GM23338 (cell line): ENCODE measurements at regions not wholly inside any gene's neighbourhood (a gene's known extent, or its start where the extent isn't known, plus 50 kb on each side); places are given as distances from the start of the nearest gene placed in this dataset.

Experiments used
- ATAC-seq: fragments of 200-7000 bp; cut with Tn5 transposase; 3 replicates; pipeline ENCODE4 v1.9.1; 2020
- DNase-seq: peaks from one replicate; pipeline ENCODE4 v3.0.0-alpha.2; 2015; ENCODE audit warnings: low spot score
- H2AFZ ChIP-seq: fragments of 200-600 bp; sonication (generic); 2 replicates; pipeline ENCODE4 v1.8.0; 2016; ENCODE audit warnings: antibody characterized with exemption, mild to moderate bottlenecking, moderate library complexity
- H3F3A ChIP-seq: fragments of 200-600 bp; sonication (generic); replicated peaks from 2 replicates; pipeline ENCODE4 v1.8.0; 2017; ENCODE audit warnings: antibody characterized with exemption, mixed run types, low read depth
- H3K27ac ChIP-seq: fragments of 200-600 bp; sonication (generic); 2 replicates; pipeline ENCODE4 v1.6.1; 2016; ENCODE audit warnings: low read depth
- H3K27me3 ChIP-seq: fragments of 200-600 bp; sonication (generic); 2 replicates; pipeline ENCODE4 v1.8.0; 2016; ENCODE audit warnings: mild to moderate bottlenecking, mixed run types, moderate library complexity; ENCODE audit not compliant: insufficient read depth
- H3K36me3 ChIP-seq: fragments of 200-600 bp; sonication (generic); 2 replicates; pipeline ENCODE4 v1.8.0; 2016; ENCODE audit warnings: mild to moderate bottlenecking; ENCODE audit not compliant: insufficient read depth
- H3K4me1 ChIP-seq: fragments of 200-600 bp; sonication (generic); 2 replicates; pipeline ENCODE4 v1.8.0; 2016; ENCODE audit warnings: mild to moderate bottlenecking, moderate library complexity; ENCODE audit not compliant: insufficient read depth
- H3K4me2 ChIP-seq: fragments of 200-600 bp; sonication (generic); 2 replicates; pipeline ENCODE4 v1.7.1; 2017; ENCODE audit warnings: mixed run types
- H3K4me3 ChIP-seq: fragments of 200-600 bp; sonication (generic); 2 replicates; pipeline ENCODE4 v1.6.1; 2016; ENCODE audit warnings: mixed run types
- H3K79me2 ChIP-seq: fragments of 200-600 bp; sonication (generic); replicated peaks from 2 replicates; pipeline ENCODE4 v1.8.0; 2017; ENCODE audit warnings: mild to moderate bottlenecking; ENCODE audit not compliant: insufficient read depth
- H3K9me2 ChIP-seq: fragments of 200-600 bp; sonication (generic); 2 replicates; pipeline ENCODE4 v1.8.0; 2017; ENCODE audit not compliant: insufficient read depth
- H4K20me1 ChIP-seq: fragments of 200-600 bp; sonication (generic); replicated peaks from 2 replicates; pipeline ENCODE4 v1.8.0; 2017; ENCODE audit warnings: mild to moderate bottlenecking; ENCODE audit not compliant: insufficient read depth
- H3K27ac Mint-ChIP-seq: 2 replicates; pipeline ENCODE4 v1.8.0; 2020; ENCODE audit warnings: inconsistent platforms, mild to moderate bottlenecking, moderate library complexity, mixed read lengths
- H3K27me3 Mint-ChIP-seq: 3 replicates; pipeline ENCODE4 v1.8.0; 2022; ENCODE audit warnings: low read depth, mild to moderate bottlenecking, moderate library complexity, mixed read lengths, inconsistent platforms; ENCODE audit not compliant: insufficient read depth, poor library complexity
- H3K36me3 Mint-ChIP-seq: 3 replicates; pipeline ENCODE4 v1.8.0; 2021; ENCODE audit warnings: low read depth, mild to moderate bottlenecking, inconsistent platforms, moderate library complexity, mixed read lengths
- H3K4me1 Mint-ChIP-seq: 3 replicates; pipeline ENCODE4 v1.8.0; 2020; ENCODE audit warnings: mild to moderate bottlenecking, inconsistent platforms, mixed read lengths
- H3K4me3 Mint-ChIP-seq: 3 replicates; pipeline ENCODE4 v1.8.0; 2021; ENCODE audit warnings: moderate library complexity, mild to moderate bottlenecking, inconsistent platforms, mixed read lengths
- H3K9me3 Mint-ChIP-seq: 3 replicates; pipeline ENCODE4 v1.8.0; 2020; ENCODE audit warnings: moderate library complexity, mild to moderate bottlenecking, inconsistent platforms, mixed read lengths
- CTCF ChIP-seq, 2 experiments: fragments of 200-600 bp in 1 of 2; sonication (generic) in 1 of 2; conservative IDR thresholded peaks; 2 replicates each; pipeline versions ENCODE4 v1.5.1 to v1.6.1; 2016 to 2017; ENCODE audit warnings: antibody characterized with exemption in 2 of 2, low read depth in 2 of 2, mild to moderate bottlenecking in 2 of 2, moderate library complexity in 1 of 2
- ETS1 ChIP-seq: IDR thresholded peaks from 2 replicates; pipeline ENCODE4 v1.6.1; 2016; ENCODE audit warnings: antibody characterized with exemption
- JUNB ChIP-seq: IDR thresholded peaks from one replicate; pipeline ENCODE4 v1.6.1; 2016; ENCODE audit warnings: antibody characterized with exemption; ENCODE audit not compliant: unreplicated experiment
- NANOG ChIP-seq: IDR thresholded peaks from 2 replicates; pipeline ENCODE4 v1.6.1; 2016; ENCODE audit warnings: antibody characterized with exemption, borderline replicate concordance
- REST ChIP-seq: IDR thresholded peaks from one replicate; pipeline ENCODE4 v1.6.1; 2018; ENCODE audit warnings: antibody characterized with exemption; ENCODE audit not compliant: unreplicated experiment
- ZNF114 ChIP-seq: fragments of 250-450 bp; sonication (Bioruptor Pico); IDR thresholded peaks from 2 replicates; pipeline ENCODE4 v1.5.0; 2020; ENCODE audit warnings: mild to moderate bottlenecking, moderate library complexity
- ZNF331 ChIP-seq: fragments of 250-450 bp; sonication (Bioruptor Pico); IDR thresholded peaks from 2 replicates; pipeline ENCODE4 v1.5.0; 2020; ENCODE audit warnings: low read depth, mild to moderate bottlenecking, moderate library complexity
- ZNF462 ChIP-seq: fragments of 250-450 bp; sonication (Bioruptor Pico); IDR thresholded peaks from 2 replicates; pipeline ENCODE4 v1.5.0; 2020; ENCODE audit warnings: mild to moderate bottlenecking, moderate library complexity

GRCh38 chr12:81819991-81820633 lies 61.0 kb upstream of the PPFIA2 start (continued):
- TF ChIP-seq ZNF462: no peak
- TF ChIP-seq REST: no peak

- Histone ChIP-seq H3K4me2 (no peak overlapping the region), H3K79me2 (no peaks in the 10 kb centered on the region), H3K9me2 (peaks cover 13% of the 10 kb centered on the region; the same call in 1 of the 2 replicates), H3K27me3 (no peaks in the 10 kb centered on the region), H2AFZ (no peak overlapping the region), H3K36me3 (no peaks in the 10 kb centered on the region), H3K27ac (no peak overlapping the region), H3K4me3 (no peak overlapping the region), H3F3A (no peaks in the 10 kb centered on the region), H3K4me1 (no peaks in the 10 kb centered on the region), H4K20me1 (no peaks in the 10 kb centered on the region)
- DNase-seq: no peak
- Mint-ChIP-seq H3K9me3 (peaks cover 2% of the 10 kb centered on the region; the same call in 1 of the 3 replicates), H3K4me3 (no peak overlapping the region), H3K36me3 (no peaks in the 10 kb centered on the region), H3K27me3 (peaks cover 1% of the 10 kb centered on the region), H3K27ac (no peak overlapping the region), H3K4me1 (peaks cover 9% of the 10 kb centered on the region; the same call in 1 of the 3 replicates)
- no peak for ATAC-seq
- TF ChIP-seq REST (no peak), JUNB (no peak), NANOG (no peak), ZNF331 (CRISPR knock-in tag) (no peak), ETS1 (no peak), ZNF114 (CRISPR knock-in tag) (no peak), CTCF (conservative IDR thresholded peaks at IDR 0.05; ENCODE audit: low read depth in 2 of 2) (no peak)
These were observed 56.5 kb upstream of the PPFIA2 start for GRCh38 chr12:81815611-81816010.
